GM12891 (cell line): ENCODE measurements at regions not wholly inside any gene's neighbourhood (a gene's known extent, or its start where the extent isn't known, plus 50 kb on each side); places are given as distances from the start of the nearest gene placed in this dataset.

ENCODE experiments used
- POLR2A ChIP-seq: IDR thresholded peaks from 2 replicates; pipeline ENCODE4 v1.6.1; 2011; ENCODE audit warnings: low read depth, low read length, control low read depth
- POLR2AphosphoS5 ChIP-seq: IDR thresholded peaks from 2 replicates; pipeline ENCODE4 v1.6.1; 2011; ENCODE audit warnings: low read depth, low read length, control low read depth
- POU2F2 ChIP-seq: IDR thresholded peaks from 2 replicates; pipeline ENCODE4 v1.6.1; 2011; ENCODE audit warnings: low read depth, mild to moderate bottlenecking, control low read depth, low read length, moderate library complexity
- TAF1 ChIP-seq: IDR thresholded peaks from 2 replicates; pipeline ENCODE4 v1.6.1; 2011; ENCODE audit warnings: low read depth, low read length, control low read depth

DNA sequence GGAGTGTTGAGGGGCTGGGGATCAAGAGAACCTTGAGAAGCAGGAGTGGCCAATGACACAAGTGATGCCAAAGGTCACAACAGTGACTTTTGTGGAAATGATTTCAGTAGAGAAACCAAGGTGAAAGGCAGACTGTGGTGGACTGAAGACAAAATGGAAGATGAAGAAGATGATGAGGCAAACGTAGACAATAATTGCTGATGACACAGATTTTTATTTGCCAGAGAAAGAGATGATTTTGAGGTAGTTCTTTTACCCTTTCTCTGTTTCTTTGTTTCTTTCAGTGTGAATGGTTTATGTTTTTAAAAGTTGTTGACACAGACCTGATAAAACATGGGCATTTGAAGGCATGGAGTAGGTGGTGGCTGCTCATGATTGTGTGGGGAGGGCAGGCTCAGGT, 121.0 kb upstream of the ARGLU1 start:
- TF ChIP-seq POLR2A (no peak), POLR2AphosphoS5 (no peak), TAF1 (no peak), POU2F2 (no peak)
